ENCODE measurements at regions not wholly inside any gene's neighbourhood (a gene's known extent, or its start where the extent isn't known, plus 50 kb on each side); places are given as distances from the start of the nearest gene placed in this dataset.
"Not testable (repeated sequence)": the region's sequence is repeated elsewhere in the genome, so short reads cannot be mapped to it uniquely, and the experiment has no call there.

- H3K27me3 ChIP-seq (ENCODE audit: low read depth, low read length), result no peaks in the 10 kb centered on the region
- no peak overlapping the region for H3K4me3 ChIP-seq (ENCODE audit: low read depth in 1 of 2, low read length in 2 of 2)
Measured at GRCh38 chr20:4322499-4322898, 73.4 kb upstream of the ADRA1D start.

GRCh38 chr20:4320291-4320690, 71.2 kb upstream of the ADRA1D start:
- H3K27ac ChIP-seq (ENCODE audit: low read length), result no peak overlapping the region
- no peaks in the 10 kb centered on the region for H3K36me3 ChIP-seq (ENCODE audit: control insufficient read depth in 1 of 2, insufficient read depth in 2 of 2, low read length in 2 of 2)
- H3K9me3 ChIP-seq (ENCODE audit: control insufficient read depth in 1 of 2, low read length in 2 of 2), result no peaks in the 10 kb centered on the region

More at GRCh38 chr20:4322499-4322898, 73.4 kb upstream of the ADRA1D start:
- H3K9me3 ChIP-seq (ENCODE audit: control insufficient read depth in 1 of 2, low read length in 2 of 2), result peaks cover 0 to 3% of the 10 kb centered on the region in 2 donors
- no peaks in the 10 kb centered on the region for H3K36me3 ChIP-seq (ENCODE audit: control insufficient read depth in 1 of 2, insufficient read depth in 2 of 2, low read length in 2 of 2)
- H3K27ac ChIP-seq (ENCODE audit: low read length), result no peak overlapping the region
- no peaks in the 10 kb centered on the region for H3K4me1 ChIP-seq (ENCODE audit: control insufficient read depth in 1 of 2, insufficient read depth in 2 of 2, low read length in 2 of 2)

GRCh38 chr20:4318891-4319290, 69.8 kb upstream of the ADRA1D start:
- H3K4me1 ChIP-seq (ENCODE audit: control insufficient read depth in 1 of 2, insufficient read depth in 2 of 2, low read length in 2 of 2), result no peaks in the 10 kb centered on the region

More at GRCh38 chr20:4320291-4320690, 71.2 kb upstream of the ADRA1D start:
- no peaks in the 10 kb centered on the region for H3K4me1 ChIP-seq (ENCODE audit: control insufficient read depth in 1 of 2, insufficient read depth in 2 of 2, low read length in 2 of 2)
- no peak overlapping the region for H3K4me3 ChIP-seq (ENCODE audit: low read depth in 1 of 2, low read length in 2 of 2)
- no peaks in the 10 kb centered on the region for H3K27me3 ChIP-seq (ENCODE audit: low read depth, low read length)

GRCh38 chr20:4310616-4311015, 61.5 kb upstream of the ADRA1D start:
- H3K4me1 ChIP-seq (ENCODE audit: control insufficient read depth in 1 of 2, insufficient read depth in 2 of 2, low read length in 2 of 2); H3K36me3 ChIP-seq (ENCODE audit: control insufficient read depth in 1 of 2, insufficient read depth in 2 of 2, low read length in 2 of 2): not testable (repeated sequence)

More at GRCh38 chr20:4318891-4319290, 69.8 kb upstream of the ADRA1D start:
- H3K9me3 ChIP-seq (ENCODE audit: control insufficient read depth in 1 of 2, low read length in 2 of 2), result no peaks in the 10 kb centered on the region
- no peaks in the 10 kb centered on the region for H3K36me3 ChIP-seq (ENCODE audit: control insufficient read depth in 1 of 2, insufficient read depth in 2 of 2, low read length in 2 of 2)
- no peaks in the 10 kb centered on the region for H3K27me3 ChIP-seq (ENCODE audit: low read depth, low read length)
- no peak overlapping the region for H3K27ac ChIP-seq (ENCODE audit: low read length)
- H3K4me3 ChIP-seq (ENCODE audit: low read depth in 1 of 2, low read length in 2 of 2), result no peak overlapping the region

GRCh38 chr20:4306206-4306605, 57.1 kb upstream of the ADRA1D start:
- H3K27me3 ChIP-seq (ENCODE audit: low read depth, low read length), result no peaks in the 10 kb centered on the region
- peaks cover 0 to 5% of the 10 kb centered on the region in 2 donors for H3K9me3 ChIP-seq (ENCODE audit: control insufficient read depth in 1 of 2, low read length in 2 of 2)
- no peaks in the 10 kb centered on the region for H3K36me3 ChIP-seq (ENCODE audit: control insufficient read depth in 1 of 2, insufficient read depth in 2 of 2, low read length in 2 of 2)
- H3K4me3 ChIP-seq (ENCODE audit: low read depth in 1 of 2, low read length in 2 of 2), result no peak overlapping the region
- no peaks in the 10 kb centered on the region for H3K4me1 ChIP-seq (ENCODE audit: control insufficient read depth in 1 of 2, insufficient read depth in 2 of 2, low read length in 2 of 2)
- no peak overlapping the region for H3K27ac ChIP-seq (ENCODE audit: low read length)

More at GRCh38 chr20:4310616-4311015, 61.5 kb upstream of the ADRA1D start:
- not testable (repeated sequence) for H3K9me3 ChIP-seq (ENCODE audit: control insufficient read depth in 1 of 2, low read length in 2 of 2); H3K4me3 ChIP-seq (ENCODE audit: low read depth in 1 of 2, low read length in 2 of 2); H3K27me3 ChIP-seq (ENCODE audit: low read depth, low read length); H3K27ac ChIP-seq (ENCODE audit: low read length)

- H3K4me1 ChIP-seq (ENCODE audit: control insufficient read depth in 1 of 2, insufficient read depth in 2 of 2, low read length in 2 of 2), result no peaks in the 10 kb centered on the region
- H3K4me3 ChIP-seq (ENCODE audit: low read depth in 1 of 2, low read length in 2 of 2), result no peak overlapping the region
- no peak overlapping the region for H3K27ac ChIP-seq (ENCODE audit: low read length)
- H3K9me3 ChIP-seq (ENCODE audit: control insufficient read depth in 1 of 2, low read length in 2 of 2), result no peaks in the 10 kb centered on the region
- H3K36me3 ChIP-seq (ENCODE audit: control insufficient read depth in 1 of 2, insufficient read depth in 2 of 2, low read length in 2 of 2), result no peaks in the 10 kb centered on the region
- H3K27me3 ChIP-seq (ENCODE audit: low read depth, low read length), result no peaks in the 10 kb centered on the region
Measured at GRCh38 chr20:4305091-4305490, 56.0 kb upstream of the ADRA1D start.

GRCh38 chr20:4304601-4305000, 55.5 kb upstream of the ADRA1D start:
- Histone ChIP-seq H3K27me3 (ENCODE audit: low read depth, low read length) (no peaks in the 10 kb centered on the region), H3K4me3 (ENCODE audit: low read depth in 1 of 2, low read length in 2 of 2) (no peak overlapping the region), H3K36me3 (ENCODE audit: control insufficient read depth in 1 of 2, insufficient read depth in 2 of 2, low read length in 2 of 2) (no peaks in the 10 kb centered on the region), H3K9me3 (ENCODE audit: control insufficient read depth in 1 of 2, low read length in 2 of 2) (no peaks in the 10 kb centered on the region), H3K27ac (ENCODE audit: low read length) (no peak overlapping the region), H3K4me1 (ENCODE audit: control insufficient read depth in 1 of 2, insufficient read depth in 2 of 2, low read length in 2 of 2) (no peaks in the 10 kb centered on the region)

GRCh38 chr20:4303136-4303535, 54.0 kb upstream of the ADRA1D start:
- Histone ChIP-seq H3K27ac (ENCODE audit: low read length) (no peak overlapping the region), H3K36me3 (ENCODE audit: control insufficient read depth in 1 of 2, insufficient read depth in 2 of 2, low read length in 2 of 2) (no peaks in the 10 kb centered on the region), H3K9me3 (ENCODE audit: control insufficient read depth in 1 of 2, low read length in 2 of 2) (no peaks in the 10 kb centered on the region), H3K27me3 (ENCODE audit: low read depth, low read length) (no peaks in the 10 kb centered on the region), H3K4me3 (ENCODE audit: low read depth in 1 of 2, low read length in 2 of 2) (no peak overlapping the region), H3K4me1 (ENCODE audit: control insufficient read depth in 1 of 2, insufficient read depth in 2 of 2, low read length in 2 of 2) (no peaks in the 10 kb centered on the region)

- Histone ChIP-seq H3K9me3 (ENCODE audit: control insufficient read depth in 1 of 2, low read length in 2 of 2) (no peaks in the 10 kb centered on the region), H3K27ac (ENCODE audit: low read length) (no peak overlapping the region), H3K27me3 (ENCODE audit: low read depth, low read length) (no peaks in the 10 kb centered on the region), H3K36me3 (ENCODE audit: control insufficient read depth in 1 of 2, insufficient read depth in 2 of 2, low read length in 2 of 2) (no peaks in the 10 kb centered on the region), H3K4me3 (ENCODE audit: low read depth in 1 of 2, low read length in 2 of 2) (no peak overlapping the region), H3K4me1 (ENCODE audit: control insufficient read depth in 1 of 2, insufficient read depth in 2 of 2, low read length in 2 of 2) (no peaks in the 10 kb centered on the region)
Measured at GRCh38 chr20:4300921-4301320, 51.8 kb upstream of the ADRA1D start.

- H3K27ac ChIP-seq (ENCODE audit: low read length), result no peak overlapping the region
- no peak overlapping the region for H3K4me3 ChIP-seq (ENCODE audit: low read depth in 1 of 2, low read length in 2 of 2)
- H3K27me3 ChIP-seq (ENCODE audit: low read depth, low read length), result no peaks in the 10 kb centered on the region
- no peaks in the 10 kb centered on the region for H3K9me3 ChIP-seq (ENCODE audit: control insufficient read depth in 1 of 2, low read length in 2 of 2)
- no peaks in the 10 kb centered on the region for H3K4me1 ChIP-seq (ENCODE audit: control insufficient read depth in 1 of 2, insufficient read depth in 2 of 2, low read length in 2 of 2)
- H3K36me3 ChIP-seq (ENCODE audit: control insufficient read depth in 1 of 2, insufficient read depth in 2 of 2, low read length in 2 of 2), result no peaks in the 10 kb centered on the region
Measured at GRCh38 chr20:4300401-4300800, 51.3 kb upstream of the ADRA1D start.

- no peaks in the 10 kb centered on the region for H3K4me1 ChIP-seq (ENCODE audit: control insufficient read depth in 1 of 2, insufficient read depth in 2 of 2, low read length in 2 of 2)
- H3K27me3 ChIP-seq (ENCODE audit: low read depth, low read length), result no peaks in the 10 kb centered on the region
- H3K9me3 ChIP-seq (ENCODE audit: control insufficient read depth in 1 of 2, low read length in 2 of 2), result no peaks in the 10 kb centered on the region
- no peak overlapping the region for H3K4me3 ChIP-seq (ENCODE audit: low read depth in 1 of 2, low read length in 2 of 2)
- H3K27ac ChIP-seq (ENCODE audit: low read length), result no peak overlapping the region
- no peaks in the 10 kb centered on the region for H3K36me3 ChIP-seq (ENCODE audit: control insufficient read depth in 1 of 2, insufficient read depth in 2 of 2, low read length in 2 of 2)
Measured at GRCh38 chr20:4299773-4300172, 50.7 kb upstream of the ADRA1D start.

GRCh38 chr20:4299216-4299615, 50.1 kb upstream of the ADRA1D start:
- no peak overlapping the region for H3K4me3 ChIP-seq (ENCODE audit: low read depth in 1 of 2, low read length in 2 of 2)

More at GRCh38 chr20:4299216-4299615, 50.1 kb upstream of the ADRA1D start:
- H3K36me3 ChIP-seq (ENCODE audit: control insufficient read depth in 1 of 2, insufficient read depth in 2 of 2, low read length in 2 of 2), result no peaks in the 10 kb centered on the region
- H3K27me3 ChIP-seq (ENCODE audit: low read depth, low read length), result no peaks in the 10 kb centered on the region
- H3K4me1 ChIP-seq (ENCODE audit: control insufficient read depth in 1 of 2, insufficient read depth in 2 of 2, low read length in 2 of 2), result no peaks in the 10 kb centered on the region
- no peaks in the 10 kb centered on the region for H3K9me3 ChIP-seq (ENCODE audit: control insufficient read depth in 1 of 2, low read length in 2 of 2)
- H3K27ac ChIP-seq (ENCODE audit: low read length), result no peak overlapping the region

Data from muscle layer of duodenum (tissue), 2 donors.